ENCODE measurements at regions not wholly inside any gene's neighbourhood (a gene's known extent, or its start where the extent isn't known, plus 50 kb on each side); places are given as distances from the start of the nearest gene placed in this dataset.

- no peak for ATAC-seq
- TF ChIP-seq CTCF (IDR thresholded peaks at IDR 0.05) = no peak
- WGBS, 2 donors = 88 to 89% methylated on average over 5 of the region's 5 CpGs
- no peaks in the 10 kb centered on the region for H3K27me3 ChIP-seq
- intact Hi-C loops (cut with DNase I) = loop anchor here in 2 of 3 donors (5.0 to 10.0 kb wide), 3 partner anchors 358 to 975 kb away; partner anchors contain the start of gene ARL4C (in 1 of the 2)
- FAIRE-seq = no peak
- H3K36me3 ChIP-seq = no peaks in the 10 kb centered on the region
- no peak overlapping the region for H3K27ac ChIP-seq
- DNase-seq = no peak
- H3K4me3 ChIP-seq = no peak overlapping the region
- peaks cover 0 to 4% (median 0%) of the 10 kb centered on the region in 3 donors for H3K4me1 ChIP-seq
- H3K9me3 ChIP-seq = no peaks in the 10 kb centered on the region
Measured at GRCh38 chr2:234139755-234140154, 89.3 kb downstream of the SPP2 start.

GRCh38 chr2:234138836-234139235 lies 88.3 kb downstream of the SPP2 start:
- WGBS, 2 donors = 86% methylated on average over 9 of the region's 9 CpGs
- ATAC-seq (no peak), DNase-seq (no peak), FAIRE-seq (no peak)
- no peak for TF ChIP-seq CTCF (IDR thresholded peaks at IDR 0.05)
- H3K36me3 ChIP-seq = no peaks in the 10 kb centered on the region
- intact Hi-C loops (cut with DNase I) = loop anchor here in 1 of 3 donors (10.0 kb wide), 2 partner anchors 406 to 976 kb away; no protein-coding TSS in a partner anchor
- no peak overlapping the region for H3K27ac ChIP-seq
- no peaks in the 10 kb centered on the region for H3K27me3 ChIP-seq
- H3K9me3 ChIP-seq = no peaks in the 10 kb centered on the region
- H3K4me1 ChIP-seq = peaks cover 0 to 4% (median 0%) of the 10 kb centered on the region in 3 donors
- H3K4me3 ChIP-seq = no peak overlapping the region

DNA sequence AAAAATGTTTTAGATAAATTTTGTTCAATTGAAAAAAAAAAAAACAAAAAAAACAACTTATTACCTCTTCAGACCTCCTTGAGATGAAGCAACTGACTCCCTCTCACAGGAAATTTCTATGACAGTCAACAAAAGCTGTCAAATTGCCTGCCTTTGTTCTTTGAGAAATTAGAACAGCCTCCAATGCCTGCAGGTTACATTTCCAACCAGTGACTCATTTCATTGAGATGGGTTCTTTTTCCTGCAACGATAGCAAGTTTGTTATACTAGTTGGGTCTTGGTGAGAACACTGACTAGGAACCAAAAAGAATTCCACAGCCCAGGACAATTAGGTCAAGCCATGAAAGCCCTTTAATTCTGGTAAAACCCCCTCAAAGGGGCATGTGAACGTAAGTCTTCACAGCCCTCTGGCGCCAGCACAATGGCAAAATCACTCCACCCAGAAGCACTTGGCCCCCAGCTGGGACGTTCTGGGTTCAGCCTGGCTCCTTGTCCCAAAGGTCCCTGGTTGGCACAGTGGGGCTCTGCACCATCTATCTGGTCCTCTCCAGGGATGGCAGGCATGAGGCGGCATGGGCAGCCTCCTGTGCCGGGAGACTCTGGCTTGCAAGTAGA lies 87.0 kb downstream of the SPP2 start:
- no peaks in the 10 kb centered on the region for H3K27me3 ChIP-seq
- no peak for DNase-seq
- TF ChIP-seq CTCF (IDR thresholded peaks at IDR 0.05) = no peak
- WGBS, 2 donors = 78 to 85% methylated on average over 6 of the region's 6 CpGs
- H3K9me3 ChIP-seq = no peaks in the 10 kb centered on the region
- no peaks in the 10 kb centered on the region for H3K36me3 ChIP-seq
- H3K27ac ChIP-seq = peak overlapping the region in 1 of 4 donors; percentile 5
- intact Hi-C loops (cut with DNase I) = loop anchor here in 1 of 3 donors (10.0 kb wide), 2 partner anchors 407 to 977 kb away; no protein-coding TSS in a partner anchor
- no peak for FAIRE-seq
- H3K4me1 ChIP-seq = peaks cover 0 to 4% (median 0%) of the 10 kb centered on the region in 3 donors
- peak in 1 of 4 donors; percentile 24 for ATAC-seq
- no peak overlapping the region for H3K4me3 ChIP-seq

- peak in 2 of 4 donors; percentile 36 to 55 for ATAC-seq
- Histone ChIP-seq H3K27ac (no peak overlapping the region), H3K36me3 (no peaks in the 10 kb centered on the region), H3K27me3 (no peaks in the 10 kb centered on the region), H3K4me3 (no peak overlapping the region), H3K9me3 (no peaks in the 10 kb centered on the region), H3K4me1 (peaks cover 0 to 4% (median 0%) of the 10 kb centered on the region in 3 donors)
- no peak for DNase-seq
- intact Hi-C loops (cut with DNase I) = loop anchor here in 1 of 3 donors (10.0 kb wide), 2 partner anchors 408 to 978 kb away; no protein-coding TSS in a partner anchor
- TF ChIP-seq CTCF (IDR thresholded peaks at IDR 0.05) = no peak
- FAIRE-seq = no peak
Measured at GRCh38 chr2:234136461-234136860, 86.0 kb downstream of the SPP2 start.

- TF ChIP-seq CTCF (IDR thresholded peaks at IDR 0.05) = peak in 3 of 4 donors; percentile 48 to 62 (median 54)
- Histone ChIP-seq H3K4me3 (no peak overlapping the region), H3K27me3 (no peaks in the 10 kb centered on the region), H3K36me3 (no peaks in the 10 kb centered on the region), H3K4me1 (peaks cover 0 to 4% (median 0%) of the 10 kb centered on the region in 3 donors), H3K27ac (no peak overlapping the region), H3K9me3 (no peaks in the 10 kb centered on the region)
- ATAC-seq (peak; percentile 69 to 95 (median 90)), DNase-seq (peak in 5 of 6 donors; percentile 36 to 66 (median 49)), FAIRE-seq (no peak)
- intact Hi-C loops (cut with DNase I) = loop anchor here in 1 of 3 donors (10.0 kb wide), 2 partner anchors 409 to 979 kb away; no protein-coding TSS in a partner anchor
- 48% methylated on average over 16 of the region's 16 CpGs for WGBS, 2 donors
Measured at GRCh38 chr2:234135750-234136221, 85.3 kb downstream of the SPP2 start.
